Fibroblast of skin of left quadriceps (primary cell): ENCODE measurements at regions not wholly inside any gene's neighbourhood (a gene's known extent, or its start where the extent isn't known, plus 50 kb on each side); places are given as distances from the start of the nearest gene placed in this dataset.

Experiments
- DNase-seq, 2 experiments: peaks; one replicate each; pipeline ENCODE4 v3.0.0-alpha.2; 2013; ENCODE audit warnings: low read depth in 2 of 2

DNA sequence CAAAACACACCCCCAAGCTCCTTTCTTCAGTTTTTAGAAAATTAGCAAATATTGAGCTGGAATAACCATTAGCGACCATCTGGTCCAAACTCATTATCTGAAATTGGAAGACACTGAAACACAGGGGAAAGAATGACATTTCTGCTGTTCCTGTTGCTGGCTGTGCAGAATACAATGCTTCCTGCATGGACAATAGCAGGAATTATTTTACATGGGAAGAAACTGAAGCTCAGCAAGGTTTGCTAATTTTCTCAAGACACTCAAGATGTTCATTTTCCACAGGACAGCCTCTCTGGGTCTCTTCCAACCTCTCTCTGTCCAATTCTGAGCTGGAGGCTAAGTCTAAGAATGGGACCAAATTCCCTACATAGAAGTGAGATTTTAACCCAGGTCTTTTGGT, 81.9 kb upstream of the TNS3 start:
- no peak for DNase-seq

DNA sequence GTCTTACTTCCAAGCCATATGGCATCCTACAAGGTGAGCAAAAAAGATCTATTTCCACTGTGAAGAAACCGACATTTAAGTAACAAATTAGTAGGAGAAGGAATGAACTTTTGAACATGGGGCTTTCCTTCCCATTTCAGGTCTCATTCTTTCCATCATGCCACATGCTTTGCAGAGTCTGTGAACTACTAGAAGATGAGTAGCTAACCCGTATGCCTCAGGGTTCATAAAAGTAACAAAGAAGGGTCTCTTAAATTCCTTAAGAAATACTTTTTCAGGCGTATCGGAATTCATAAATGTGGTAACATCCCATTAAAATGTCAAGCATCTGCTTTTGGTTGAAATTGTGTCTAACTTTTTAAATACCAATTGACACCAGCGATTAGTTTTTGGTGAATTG, 81.3 kb upstream of the TNS3 start:
- peak; percentile 45 to 49 for DNase-seq

GRCh38 chr7:47661051-47661714, 79.3 kb upstream of the TNS3 start:
- no peak for DNase-seq

- no peak for DNase-seq
Observed at GRCh38 chr7:47659664-47660462, 78.0 kb upstream of the TNS3 start.

DNA sequence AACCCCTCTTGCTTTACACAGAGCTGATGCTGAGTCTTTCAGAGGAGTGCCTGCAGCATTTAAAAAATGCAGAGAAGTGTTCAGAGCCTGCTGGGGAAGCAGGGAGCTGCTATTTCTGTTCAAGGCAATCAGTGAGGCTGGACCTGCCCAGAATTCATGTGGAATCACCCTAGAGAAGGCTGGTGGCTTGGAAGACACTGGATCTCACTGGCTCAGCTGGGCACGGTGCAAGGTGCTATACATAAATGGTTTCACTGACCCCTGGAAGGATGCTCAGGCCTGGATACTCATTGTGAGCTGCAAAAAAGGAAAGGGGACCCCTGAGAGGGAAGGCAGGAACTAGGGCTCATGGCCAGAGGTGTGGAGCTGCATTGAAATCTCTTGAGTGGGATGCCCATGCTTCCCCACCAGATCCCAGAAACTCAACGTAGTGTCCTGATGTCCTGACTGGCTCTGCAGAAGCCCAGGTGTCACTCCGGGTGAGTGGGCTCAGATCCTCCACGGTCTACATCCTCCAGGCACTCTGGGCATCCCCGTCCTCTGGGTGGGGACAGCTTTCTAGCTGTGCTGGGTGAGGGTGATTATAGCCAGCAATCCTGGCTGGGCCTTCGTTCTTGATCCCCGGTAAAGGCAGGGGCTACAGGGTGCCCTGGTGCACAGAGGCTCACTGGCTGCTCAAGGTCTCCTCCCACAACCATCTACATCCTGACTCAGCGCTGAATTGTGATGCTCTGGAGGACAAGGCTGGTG, 77.2 kb upstream of the TNS3 start:
- DNase-seq: no peak

DNA sequence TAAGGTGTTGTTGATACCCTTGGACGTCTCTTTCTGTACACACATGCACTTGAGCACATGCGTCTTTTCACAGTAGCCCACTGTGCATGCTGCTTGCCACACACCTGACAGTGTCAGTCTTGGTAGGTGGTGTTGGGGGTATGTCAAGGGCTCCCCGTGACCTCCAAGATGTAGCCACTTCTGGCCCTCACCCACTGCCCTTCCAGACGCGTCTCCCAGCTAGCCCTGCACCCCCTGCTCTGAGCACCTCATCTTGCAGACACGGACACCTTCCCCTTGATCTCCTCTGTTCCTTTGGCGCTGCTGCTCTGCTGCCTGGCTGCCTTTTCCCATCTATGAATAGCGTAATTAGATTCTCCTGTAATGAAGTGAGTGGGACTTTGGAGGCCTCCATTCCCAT, 75.2 kb upstream of the TNS3 start:
- DNase-seq: no peak

GRCh38 chr7:47654672-47655298, 72.9 kb upstream of the TNS3 start:
- DNase-seq: no peak

DNA sequence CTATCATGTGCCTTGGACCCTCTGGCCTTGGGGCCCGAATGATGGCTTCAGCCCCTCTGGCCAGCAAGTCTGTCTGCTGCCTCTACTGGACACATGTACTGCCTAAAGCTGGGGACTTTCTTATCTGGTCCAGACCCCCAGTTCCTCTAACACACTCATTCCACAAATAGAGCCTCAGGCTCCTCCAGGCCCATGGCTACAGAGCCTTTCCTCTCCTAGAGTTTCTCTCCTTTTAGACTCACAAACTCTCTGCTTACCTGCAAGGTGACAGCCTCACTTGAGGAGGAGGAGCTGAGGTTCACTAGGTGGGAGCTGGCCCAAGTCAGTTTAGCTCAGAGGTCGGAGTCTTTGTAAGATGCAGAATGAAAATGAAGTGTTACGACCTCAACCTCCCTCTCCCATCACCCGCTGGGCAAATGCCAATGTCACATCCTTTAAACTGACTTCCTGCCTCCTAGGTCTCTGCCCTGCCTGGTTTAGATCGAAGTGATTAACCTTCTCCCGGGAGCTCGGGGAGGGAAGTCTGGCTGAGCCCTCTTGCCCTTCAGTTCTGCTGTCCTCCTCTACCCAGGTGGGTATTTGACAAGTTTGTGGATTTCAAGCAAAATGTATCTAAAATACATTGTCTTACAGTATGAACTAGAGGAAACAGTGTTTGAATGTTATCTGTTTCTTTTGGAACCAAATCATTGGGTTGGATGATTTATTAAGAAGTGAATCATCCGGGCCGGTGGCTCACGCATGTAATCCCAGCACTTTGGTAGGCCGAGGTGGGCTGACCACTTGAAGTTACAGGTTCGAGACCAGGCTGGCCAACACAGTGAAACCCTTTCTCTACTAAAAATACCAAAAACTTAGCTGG, 71.9 kb upstream of the TNS3 start:
- no peak for DNase-seq

DNA sequence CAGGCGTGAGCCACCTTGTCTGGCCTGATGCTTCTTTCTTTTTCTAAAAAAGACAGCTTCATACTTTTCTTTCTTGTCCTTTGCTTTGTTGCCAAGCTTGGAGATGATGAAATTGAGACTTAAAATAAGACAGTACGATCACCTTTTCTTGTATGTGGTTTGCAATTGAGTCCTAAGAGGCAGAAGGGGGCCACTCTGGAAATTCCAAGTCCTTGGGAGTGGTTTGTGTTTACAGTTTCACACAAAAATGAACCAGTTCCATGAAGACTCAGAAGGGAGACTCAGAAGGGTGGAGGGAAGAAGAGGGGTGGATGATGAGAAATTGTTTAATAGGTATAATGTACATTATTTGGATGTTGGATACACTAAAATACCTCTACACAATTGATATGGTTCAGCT, 70.7 kb upstream of the TNS3 start:
- DNase-seq: no peak

GRCh38 chr7:47651355-47652317, 69.7 kb upstream of the TNS3 start:
- peak; percentile 95 to 96 for DNase-seq

- DNase-seq: no peak
Observed at GRCh38 chr7:47649919-47650318, 68.0 kb upstream of the TNS3 start.

DNA sequence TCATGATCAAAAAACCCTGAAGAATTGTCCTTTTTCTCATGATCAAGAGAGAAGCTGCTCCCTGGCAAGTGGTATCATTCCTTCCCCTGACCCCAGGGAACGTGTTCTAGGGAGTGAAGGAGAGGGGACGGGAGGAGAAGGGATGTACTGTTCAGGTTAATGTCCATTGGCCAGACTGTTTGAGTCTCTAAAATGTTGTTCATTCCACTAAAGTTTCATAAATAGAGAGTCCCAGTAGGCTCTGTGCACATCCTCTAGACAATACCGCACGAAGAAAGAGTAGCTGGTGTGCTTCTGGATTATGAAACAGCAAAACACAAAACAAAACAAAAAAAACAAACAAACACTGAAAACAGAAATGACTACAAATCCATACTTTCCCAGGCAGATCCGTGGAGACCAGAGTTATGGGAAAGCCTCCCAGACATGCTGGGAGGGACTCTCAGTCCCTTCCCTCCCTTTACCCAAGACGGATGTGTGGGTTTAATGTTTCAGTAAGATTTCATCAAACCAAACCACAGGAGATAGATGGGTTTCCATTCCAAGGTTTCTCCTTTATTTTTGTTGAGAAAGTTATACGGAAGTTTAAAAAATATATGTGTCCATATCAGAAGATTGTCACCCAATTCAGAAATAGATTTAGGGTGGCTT, 66.5 kb upstream of the TNS3 start:
- DNase-seq: peak; percentile 57 to 61

DNA sequence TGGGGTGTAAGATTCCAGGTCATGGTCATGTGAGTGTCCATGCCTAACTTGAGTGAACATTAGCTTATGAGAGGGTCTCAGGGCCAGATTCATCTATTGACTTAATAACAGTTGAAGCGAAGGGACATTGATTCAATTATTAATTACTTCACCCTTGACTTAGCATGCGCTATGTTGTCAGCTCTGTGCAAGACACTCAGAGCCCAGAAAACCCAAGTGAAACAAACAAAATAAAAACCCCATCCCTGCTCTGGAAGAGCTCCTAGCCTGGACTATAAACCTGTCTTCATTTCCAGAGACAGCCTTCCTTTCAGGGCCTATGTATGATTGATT, 66.0 kb upstream of the TNS3 start:
- no peak for DNase-seq

GRCh38 chr7:47647181-47647917, 65.4 kb upstream of the TNS3 start:
- DNase-seq: no peak

GRCh38 chr7:47643716-47644400, 61.9 kb upstream of the TNS3 start:
- DNase-seq: no peak

- DNase-seq: no peak
Observed at GRCh38 chr7:47640265-47640664, 58.4 kb upstream of the TNS3 start.

- no peak for DNase-seq
Observed at GRCh38 chr7:47639495-47640110, 57.7 kb upstream of the TNS3 start.
